ENCODE measurements at regions not wholly inside any gene's neighbourhood (a gene's known extent, or its start where the extent isn't known, plus 50 kb on each side); places are given as distances from the start of the nearest gene placed in this dataset.
A peak's percentile ranks its signal among the peaks of the same experiment; 100 is the strongest.

DNA sequence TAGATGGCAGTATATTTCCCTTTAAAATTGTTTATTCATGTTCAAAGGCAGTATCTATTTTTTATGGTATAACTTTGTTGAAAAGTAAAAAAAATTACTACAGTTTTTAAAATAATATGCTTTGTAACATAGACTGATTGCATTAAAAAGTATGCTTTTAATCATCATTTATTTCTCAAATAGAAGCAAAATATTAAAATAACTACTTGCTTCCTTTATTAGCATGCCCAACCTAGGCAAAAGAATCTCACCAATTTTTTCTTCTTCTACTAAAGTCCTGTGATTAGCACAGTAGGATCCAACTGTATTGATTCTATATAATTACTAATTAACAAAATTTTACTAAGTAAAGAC is 69.6 kb upstream of the NFKB1 start:
- H3K4me3 Mint-ChIP-seq = peak overlapping the region; percentile 94; the same call in 1 of the 2 replicates
- 0 out of 2 replicates have a peak, but pooled peaks cover 1% of the 10 kb centered on the region for H3K27me3 Mint-ChIP-seq (ENCODE audit: insufficient read depth)
- TF ChIP-seq, protein P1, sequence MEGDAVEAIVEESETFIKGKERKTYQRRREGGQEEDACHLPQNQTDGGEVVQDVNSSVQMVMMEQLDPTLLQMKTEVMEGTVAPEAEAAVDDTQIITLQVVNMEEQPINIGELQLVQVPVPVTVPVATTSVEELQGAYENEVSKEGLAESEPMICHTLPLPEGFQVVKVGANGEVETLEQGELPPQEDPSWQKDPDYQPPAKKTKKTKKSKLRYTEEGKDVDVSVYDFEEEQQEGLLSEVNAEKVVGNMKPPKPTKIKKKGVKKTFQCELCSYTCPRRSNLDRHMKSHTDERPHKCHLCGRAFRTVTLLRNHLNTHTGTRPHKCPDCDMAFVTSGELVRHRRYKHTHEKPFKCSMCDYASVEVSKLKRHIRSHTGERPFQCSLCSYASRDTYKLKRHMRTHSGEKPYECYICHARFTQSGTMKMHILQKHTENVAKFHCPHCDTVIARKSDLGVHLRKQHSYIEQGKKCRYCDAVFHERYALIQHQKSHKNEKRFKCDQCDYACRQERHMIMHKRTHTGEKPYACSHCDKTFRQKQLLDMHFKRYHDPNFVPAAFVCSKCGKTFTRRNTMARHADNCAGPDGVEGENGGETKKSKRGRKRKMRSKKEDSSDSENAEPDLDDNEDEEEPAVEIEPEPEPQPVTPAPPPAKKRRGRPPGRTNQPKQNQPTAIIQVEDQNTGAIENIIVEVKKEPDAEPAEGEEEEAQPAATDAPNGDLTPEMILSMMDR (IDR thresholded peaks at IDR 0.05) = no peak; the same call in 1 of the 2 replicates
- H3K36me3 Mint-ChIP-seq (ENCODE audit: low read depth) = peaks cover 6% of the 10 kb centered on the region; the same call in 1 of the 2 replicates
- peaks cover 5% of the 10 kb centered on the region; the same call in 1 of the 2 replicates for H3K9me3 Mint-ChIP-seq
- H3K4me1 Mint-ChIP-seq (ENCODE audit: low read depth) = peaks cover 21% of the 10 kb centered on the region
- H3K27ac Mint-ChIP-seq = no peak overlapping the region
- DNase-seq = no peak

DNA sequence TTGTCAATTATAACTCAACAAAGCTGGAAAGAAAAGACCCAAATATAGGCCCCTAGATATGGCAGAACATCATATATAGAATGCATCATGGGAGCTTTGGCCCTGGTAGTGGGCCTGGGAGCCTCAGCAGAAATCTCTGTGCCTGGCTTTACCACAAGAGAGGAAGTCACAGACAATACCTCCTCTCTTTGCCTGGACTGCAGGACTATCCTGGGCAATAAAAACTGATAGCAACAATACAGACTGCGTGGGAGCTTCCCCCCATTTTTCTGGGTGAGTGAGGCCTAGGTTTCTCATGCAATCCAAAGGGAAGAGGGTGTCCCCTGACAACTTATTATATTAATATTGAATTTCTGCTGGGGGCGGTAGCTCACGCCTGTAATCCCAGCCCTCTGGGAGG is 64.0 kb upstream of the NFKB1 start:
- 0 out of 2 replicates have a peak, but pooled peaks cover 1% of the 10 kb centered on the region for H3K27me3 Mint-ChIP-seq (ENCODE audit: insufficient read depth)
- DNase-seq = no peak
- H3K9me3 Mint-ChIP-seq = peaks cover 5% of the 10 kb centered on the region; the same call in 1 of the 2 replicates
- no peak overlapping the region for H3K27ac Mint-ChIP-seq
- peaks cover 6% of the 10 kb centered on the region; the same call in 1 of the 2 replicates for H3K36me3 Mint-ChIP-seq (ENCODE audit: low read depth)
- H3K4me3 Mint-ChIP-seq = no peak overlapping the region
- peaks cover 26% of the 10 kb centered on the region for H3K4me1 Mint-ChIP-seq (ENCODE audit: low read depth)
- TF ChIP-seq, protein P1 (IDR thresholded peaks at IDR 0.05) = no peak

DNA sequence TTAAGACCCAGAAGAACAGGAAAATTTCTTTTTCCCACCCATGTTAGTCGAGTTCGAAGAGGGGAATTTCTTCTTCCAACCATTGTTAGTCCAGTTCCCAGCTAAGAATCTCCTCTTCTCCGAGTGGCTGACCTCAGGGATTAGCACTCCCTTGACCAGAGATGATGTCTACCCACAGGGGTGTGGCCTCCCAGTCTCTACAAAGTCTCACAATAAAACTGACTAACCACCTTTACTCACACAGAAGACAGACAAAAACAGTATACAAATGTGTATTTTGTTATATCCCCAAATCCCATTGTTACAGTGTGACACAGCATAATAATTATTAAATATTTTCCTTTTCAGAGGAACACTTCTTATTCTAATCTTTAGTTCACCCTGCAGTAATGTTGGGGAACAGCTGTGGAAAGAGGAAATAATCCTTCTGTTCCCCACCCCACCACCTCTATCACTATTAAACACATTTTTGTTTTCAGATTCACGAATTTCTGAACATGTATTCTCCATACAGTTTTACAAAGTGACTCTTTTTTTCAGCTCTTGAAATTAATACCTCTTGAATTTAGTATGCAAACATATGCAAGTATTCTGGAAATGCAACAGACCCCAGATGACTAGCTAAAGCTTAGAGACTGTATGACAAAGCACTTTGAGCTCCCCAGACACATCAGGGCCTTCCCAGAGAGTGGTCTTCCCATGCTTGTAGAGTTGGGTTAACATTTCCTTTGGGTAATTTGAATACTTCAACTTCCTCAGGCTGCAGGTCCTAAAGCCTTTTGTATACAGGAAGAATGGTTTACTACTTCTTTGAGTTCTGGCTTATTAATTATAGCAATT is 62.5 kb upstream of the NFKB1 start:
- peak; percentile 50 for DNase-seq
- Mint-ChIP-seq H3K9me3 (peaks cover 5% of the 10 kb centered on the region; the same call in 1 of the 2 replicates), H3K36me3 (ENCODE audit: low read depth) (peaks cover 6% of the 10 kb centered on the region; the same call in 1 of the 2 replicates), H3K4me1 (ENCODE audit: low read depth) (peaks cover 30% of the 10 kb centered on the region), H3K27ac (peak overlapping the region; percentile 97), H3K27me3 (ENCODE audit: insufficient read depth) (peaks cover 2% of the 10 kb centered on the region; the same call in 1 of the 2 replicates), H3K4me3 (peak overlapping the region; percentile 81)
- TF ChIP-seq, protein P1 (IDR thresholded peaks at IDR 0.05) = no peak

DNA sequence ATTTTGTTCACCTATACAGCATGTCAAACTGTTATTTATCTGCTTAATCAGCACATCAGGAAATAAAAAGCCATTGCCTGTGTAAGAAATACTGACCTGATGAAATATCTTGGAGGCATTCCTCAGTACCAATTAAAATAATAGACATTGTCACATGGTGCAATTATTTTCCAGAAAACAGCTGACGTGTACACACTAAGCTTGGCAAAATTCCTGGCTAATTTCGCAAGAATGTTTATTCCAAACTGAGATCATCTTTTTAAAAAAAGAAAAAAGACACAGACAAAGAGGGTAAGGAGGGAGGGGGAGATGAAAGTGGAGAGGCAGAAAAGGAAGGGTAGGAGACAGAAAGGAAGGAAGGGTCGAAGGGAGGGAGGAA is 61.9 kb upstream of the NFKB1 start:
- Mint-ChIP-seq H3K27me3 (ENCODE audit: insufficient read depth) (peaks cover 2% of the 10 kb centered on the region; the same call in 1 of the 2 replicates), H3K27ac (peak overlapping the region; percentile 97), H3K36me3 (ENCODE audit: low read depth) (peaks cover 6% of the 10 kb centered on the region; the same call in 1 of the 2 replicates), H3K4me1 (ENCODE audit: low read depth) (peaks cover 30% of the 10 kb centered on the region), H3K4me3 (peak overlapping the region; percentile 81), H3K9me3 (peaks cover 5% of the 10 kb centered on the region; the same call in 1 of the 2 replicates)
- peak; percentile 94 for DNase-seq
- TF ChIP-seq, protein P1 (IDR thresholded peaks at IDR 0.05) = no peak

DNA sequence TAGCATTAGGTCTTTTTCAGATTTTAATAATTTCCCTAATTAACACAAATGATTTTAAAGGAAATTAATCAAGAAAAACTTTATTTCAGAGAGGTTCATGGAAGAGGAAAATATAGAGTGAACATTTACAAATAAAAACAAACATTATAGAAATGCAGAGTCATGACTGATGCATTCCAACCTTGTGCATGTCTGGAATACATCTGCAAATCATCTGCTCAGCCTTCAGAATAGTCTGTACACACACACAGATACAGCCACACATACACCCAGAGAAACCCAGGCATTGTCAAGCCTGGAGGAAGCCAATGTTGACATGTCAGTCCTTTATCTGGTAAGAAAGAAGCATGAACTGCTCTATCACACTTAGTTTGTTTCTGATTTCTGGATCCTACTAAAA is 61.3 kb upstream of the NFKB1 start:
- peak overlapping the region; percentile 97 for H3K27ac Mint-ChIP-seq
- H3K9me3 Mint-ChIP-seq = 0 out of 2 replicates have a peak, but pooled peaks cover under 1% of the 10 kb centered on the region
- H3K36me3 Mint-ChIP-seq (ENCODE audit: low read depth) = peaks cover under 1% of the 10 kb centered on the region; the same call in 1 of the 2 replicates
- H3K27me3 Mint-ChIP-seq (ENCODE audit: insufficient read depth) = peaks cover 2% of the 10 kb centered on the region; the same call in 1 of the 2 replicates
- TF ChIP-seq, protein P1 (IDR thresholded peaks at IDR 0.05) = no peak
- DNase-seq = peak; percentile 67
- H3K4me3 Mint-ChIP-seq = peak overlapping the region; percentile 81
- H3K4me1 Mint-ChIP-seq (ENCODE audit: low read depth) = peaks cover 30% of the 10 kb centered on the region
